Effector memory CD8-positive, alpha-beta T cell (primary cell): ENCODE measurements at regions not wholly inside any gene's neighbourhood (a gene's known extent, or its start where the extent isn't known, plus 50 kb on each side); places are given as distances from the start of the nearest gene placed in this dataset.

Experiments
- ATAC-seq: fragments of 150-1000 bp; cut with Tn5 transposase; replicated peaks from 2 replicates; pipeline ENCODE4 v1.10.0; 2021; ENCODE audit warnings: mild to moderate bottlenecking, moderate library complexity
- DNase-seq, 3 experiments: peaks; one replicate each; pipeline ENCODE4 v3.0.0; 2021
- H3K27ac Mint-ChIP-seq, 2 donors: one replicate each; pipeline ENCODE4 v1.8.0; 2022; ENCODE audit warnings: mild to moderate bottlenecking in 2 of 2, mixed read lengths in 2 of 2, moderate library complexity in 2 of 2
- H3K27me3 Mint-ChIP-seq, 2 donors: one replicate each; pipeline ENCODE4 v1.8.0; 2022; ENCODE audit warnings: mixed read lengths in 2 of 2
- H3K36me3 Mint-ChIP-seq: one replicate; pipeline ENCODE4 v1.8.0; 2022; ENCODE audit warnings: mild to moderate bottlenecking, moderate library complexity, mixed read lengths; ENCODE audit not compliant: insufficient read depth
- H3K4me1 Mint-ChIP-seq, 2 donors: one replicate each; pipeline ENCODE4 v1.8.0; 2022; ENCODE audit warnings: low read depth in 2 of 2, mixed read lengths in 2 of 2
- H3K4me3 Mint-ChIP-seq, 2 donors: one replicate each; pipeline ENCODE4 v1.8.0; 2022; ENCODE audit warnings: mild to moderate bottlenecking in 2 of 2, mixed read lengths in 2 of 2, moderate library complexity in 2 of 2
- H3K9me3 Mint-ChIP-seq, 2 donors: one replicate each; pipeline ENCODE4 v1.8.0; 2022; ENCODE audit warnings: mixed read lengths in 2 of 2

GRCh38 chr3:22506871-22507270 is 696.3 kb upstream of the UBE2E2 start:
- DNase-seq, result no peak
- Mint-ChIP-seq H3K4me3 (no peak overlapping the region), H3K27me3 (no peaks in the 10 kb centered on the region), H3K9me3 (peaks cover 4 to 23% of the 10 kb centered on the region in 2 donors), H3K4me1 (no peaks in the 10 kb centered on the region), H3K36me3 (no peaks in the 10 kb centered on the region), H3K27ac (no peak overlapping the region)
- ATAC-seq, result no peak

- Mint-ChIP-seq H3K4me1 (no peaks in the 10 kb centered on the region), H3K27me3 (no peaks in the 10 kb centered on the region)
- no peak for ATAC-seq
These were observed 695.4 kb upstream of the UBE2E2 start for GRCh38 chr3:22507709-22508108.

DNA sequence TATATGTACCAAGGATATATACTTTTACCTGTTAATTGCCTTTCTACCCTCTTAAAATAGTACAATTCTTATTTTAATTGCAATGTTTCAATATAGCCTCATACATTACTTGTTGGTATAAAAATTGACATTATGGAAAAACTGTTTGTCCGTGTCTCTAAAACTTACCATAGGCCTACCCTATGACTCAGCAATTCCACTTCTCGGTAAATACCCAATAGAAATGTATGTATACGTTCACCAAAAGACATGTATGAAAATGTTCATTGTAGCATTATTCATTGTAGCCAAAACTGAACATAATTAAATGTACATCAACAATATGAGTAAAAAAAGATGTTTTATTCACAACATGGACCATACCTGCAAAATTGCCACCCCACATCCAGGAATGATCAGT is 679.2 kb upstream of the UBE2E2 start:
- no peak for DNase-seq
- no peaks in the 10 kb centered on the region for H3K27me3 Mint-ChIP-seq
- no peak overlapping the region for H3K4me3 Mint-ChIP-seq
- H3K9me3 Mint-ChIP-seq, result peaks cover 11 to 35% of the 10 kb centered on the region in 2 donors
- no peak for ATAC-seq
- H3K4me1 Mint-ChIP-seq, result no peaks in the 10 kb centered on the region
- no peak overlapping the region for H3K27ac Mint-ChIP-seq
- H3K36me3 Mint-ChIP-seq, result no peaks in the 10 kb centered on the region

More at GRCh38 chr3:22507709-22508108, 695.4 kb upstream of the UBE2E2 start:
- no peak for DNase-seq
- Mint-ChIP-seq H3K4me3 (no peak overlapping the region), H3K9me3 (peaks cover 5 to 22% of the 10 kb centered on the region in 2 donors), H3K27ac (no peak overlapping the region), H3K36me3 (no peaks in the 10 kb centered on the region)

DNA sequence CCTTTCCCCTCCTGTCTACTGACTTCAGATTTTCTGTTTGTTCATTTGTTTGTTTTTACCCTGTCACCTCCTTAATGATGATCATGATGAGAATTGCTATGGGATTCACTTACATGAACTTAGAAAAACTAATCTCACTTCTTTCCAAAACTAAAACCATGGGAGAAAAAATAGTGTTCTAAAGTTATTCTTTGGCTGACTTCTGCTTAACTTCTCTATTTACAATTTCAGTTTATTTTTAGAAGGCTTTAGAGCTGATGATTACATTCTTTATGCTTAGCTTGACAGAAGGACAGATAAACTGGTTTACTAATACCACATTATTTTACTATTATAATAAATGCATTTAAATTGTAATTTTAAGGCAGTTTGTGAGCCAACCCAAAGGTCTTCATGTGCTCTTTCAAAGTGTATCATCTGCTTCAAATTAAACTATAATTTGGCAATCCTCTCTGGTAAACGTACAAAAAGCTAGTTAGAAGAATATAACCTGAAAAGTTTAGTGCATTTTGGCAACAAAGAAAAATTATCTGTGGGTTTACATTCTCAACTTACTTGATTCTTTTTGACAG is 676.8 kb upstream of the UBE2E2 start:
- Mint-ChIP-seq H3K4me1 (no peaks in the 10 kb centered on the region), H3K9me3 (peaks cover 10 to 17% of the 10 kb centered on the region in 2 donors), H3K27ac (no peak overlapping the region), H3K4me3 (no peak overlapping the region), H3K36me3 (no peaks in the 10 kb centered on the region), H3K27me3 (no peaks in the 10 kb centered on the region)
- ATAC-seq (no peak), DNase-seq (no peak)

- no peaks in the 10 kb centered on the region for H3K4me1 Mint-ChIP-seq
- no peaks in the 10 kb centered on the region for H3K36me3 Mint-ChIP-seq
- no peak overlapping the region for H3K4me3 Mint-ChIP-seq
- H3K9me3 Mint-ChIP-seq, result no peaks in the 10 kb centered on the region
- no peaks in the 10 kb centered on the region for H3K27me3 Mint-ChIP-seq
- ATAC-seq (no peak), DNase-seq (no peak)
- H3K27ac Mint-ChIP-seq, result no peak overlapping the region
These were observed 666.6 kb upstream of the UBE2E2 start for GRCh38 chr3:22536541-22536940.

- H3K4me3 Mint-ChIP-seq, result no peak overlapping the region
- no peaks in the 10 kb centered on the region for H3K36me3 Mint-ChIP-seq
- DNase-seq, result no peak
- H3K27me3 Mint-ChIP-seq, result no peaks in the 10 kb centered on the region
- no peaks in the 10 kb centered on the region for H3K4me1 Mint-ChIP-seq
- no peak for ATAC-seq
- no peak overlapping the region for H3K27ac Mint-ChIP-seq
- H3K9me3 Mint-ChIP-seq, result peaks cover 4 to 10% of the 10 kb centered on the region in 2 donors
These were observed 665.6 kb upstream of the UBE2E2 start for GRCh38 chr3:22537560-22537959.

DNA sequence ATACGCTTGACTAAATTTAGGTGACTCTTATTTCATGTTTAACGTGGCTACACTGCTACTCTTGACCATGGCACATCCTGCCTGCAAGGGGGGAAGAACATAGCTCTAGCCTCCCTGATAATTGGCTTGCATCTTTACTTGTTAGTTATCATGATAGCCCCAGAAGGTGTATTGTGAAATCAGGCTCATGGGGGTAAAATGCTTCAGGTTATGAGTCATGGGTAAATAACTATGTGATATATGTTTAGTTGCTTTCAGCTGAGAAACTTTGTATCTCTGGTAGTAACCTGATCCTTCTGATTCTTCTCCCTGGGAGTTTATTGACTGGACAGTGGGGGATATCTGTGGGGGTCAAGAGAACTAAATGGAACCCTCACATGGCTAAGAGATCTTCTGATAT is 660.8 kb upstream of the UBE2E2 start:
- Mint-ChIP-seq H3K4me3 (no peak overlapping the region), H3K4me1 (no peaks in the 10 kb centered on the region), H3K9me3 (peaks cover 4 to 17% of the 10 kb centered on the region in 2 donors), H3K27ac (no peak overlapping the region), H3K27me3 (no peaks in the 10 kb centered on the region), H3K36me3 (no peaks in the 10 kb centered on the region)
- ATAC-seq (no peak), DNase-seq (no peak)

GRCh38 chr3:22555753-22556435 is 647.2 kb upstream of the UBE2E2 start:
- no peaks in the 10 kb centered on the region for H3K36me3 Mint-ChIP-seq
- ATAC-seq, result no peak
- H3K27ac Mint-ChIP-seq, result no peak overlapping the region
- H3K9me3 Mint-ChIP-seq, result peaks cover 10 to 16% of the 10 kb centered on the region in 2 donors
- no peaks in the 10 kb centered on the region for H3K4me1 Mint-ChIP-seq
- no peak for DNase-seq
- H3K27me3 Mint-ChIP-seq, result no peaks in the 10 kb centered on the region
- H3K4me3 Mint-ChIP-seq, result no peak overlapping the region

GRCh38 chr3:22565393-22565792 is 637.7 kb upstream of the UBE2E2 start:
- H3K9me3 Mint-ChIP-seq, result peaks cover 3 to 6% of the 10 kb centered on the region in 2 donors
- ATAC-seq, result no peak
- no peaks in the 10 kb centered on the region for H3K4me1 Mint-ChIP-seq
- no peak overlapping the region for H3K4me3 Mint-ChIP-seq
- no peak for DNase-seq
- no peak overlapping the region for H3K27ac Mint-ChIP-seq
- no peaks in the 10 kb centered on the region for H3K36me3 Mint-ChIP-seq
- no peaks in the 10 kb centered on the region for H3K27me3 Mint-ChIP-seq

DNA sequence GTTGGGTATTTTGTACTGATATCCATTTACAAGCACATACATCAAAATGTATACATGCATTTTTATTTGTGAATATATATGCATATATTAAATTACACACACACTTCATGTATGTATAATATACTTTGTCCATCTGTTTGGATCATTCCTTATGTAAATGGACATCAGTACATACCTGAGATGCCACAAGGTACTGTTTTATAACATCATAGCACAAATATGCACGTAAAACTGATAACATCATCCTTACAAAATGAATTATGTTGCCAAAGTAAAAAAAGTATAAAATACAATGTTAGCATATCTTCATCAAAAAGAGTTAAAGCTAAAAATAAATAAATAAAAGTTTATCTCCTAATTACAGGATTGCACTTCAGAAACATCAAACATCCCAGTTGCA is 634.8 kb upstream of the UBE2E2 start:
- H3K36me3 Mint-ChIP-seq, result no peaks in the 10 kb centered on the region
- no peak overlapping the region for H3K27ac Mint-ChIP-seq
- no peaks in the 10 kb centered on the region for H3K27me3 Mint-ChIP-seq
- H3K9me3 Mint-ChIP-seq, result peaks cover 4 to 6% of the 10 kb centered on the region in 2 donors
- no peak for ATAC-seq
- no peak for DNase-seq
- H3K4me1 Mint-ChIP-seq, result no peaks in the 10 kb centered on the region
- H3K4me3 Mint-ChIP-seq, result no peak overlapping the region

GRCh38 chr3:22569570-22569969 is 633.6 kb upstream of the UBE2E2 start:
- Mint-ChIP-seq H3K4me1 (no peaks in the 10 kb centered on the region), H3K9me3 (peaks cover 2 to 4% of the 10 kb centered on the region in 2 donors), H3K36me3 (no peaks in the 10 kb centered on the region), H3K4me3 (no peak overlapping the region), H3K27ac (no peak overlapping the region), H3K27me3 (no peaks in the 10 kb centered on the region)
- ATAC-seq (no peak), DNase-seq (no peak)

DNA sequence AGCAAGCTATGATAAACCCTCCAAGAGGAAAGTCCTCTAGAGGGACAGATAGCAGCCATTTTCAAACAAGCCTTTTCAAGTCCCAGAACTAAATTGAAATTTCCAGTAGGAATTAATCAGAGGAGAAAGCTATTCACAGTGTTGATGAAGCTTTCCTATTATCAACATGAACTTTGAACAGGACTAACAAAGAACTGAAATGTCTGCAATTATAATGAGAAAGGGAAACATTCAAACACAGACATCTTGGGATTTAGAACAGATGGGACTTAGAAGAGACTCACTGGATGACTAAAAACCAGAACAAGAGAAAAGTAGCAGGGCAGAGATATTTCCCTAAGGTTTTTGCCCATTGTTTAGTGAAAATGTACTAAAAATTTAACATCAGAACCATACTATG is 622.1 kb upstream of the UBE2E2 start:
- no peaks in the 10 kb centered on the region for H3K27me3 Mint-ChIP-seq
- no peak overlapping the region for H3K27ac Mint-ChIP-seq

GRCh38 chr3:22582266-22582665 is 620.9 kb upstream of the UBE2E2 start:
- no peaks in the 10 kb centered on the region for H3K36me3 Mint-ChIP-seq
- no peaks in the 10 kb centered on the region for H3K27me3 Mint-ChIP-seq
- H3K27ac Mint-ChIP-seq, result no peak overlapping the region
- no peak for DNase-seq
- no peaks in the 10 kb centered on the region for H3K4me1 Mint-ChIP-seq
- no peak for ATAC-seq
- peaks cover 11 to 13% of the 10 kb centered on the region in 2 donors for H3K9me3 Mint-ChIP-seq
- no peak overlapping the region for H3K4me3 Mint-ChIP-seq

More for the DNA sequence above, 622.1 kb upstream of the UBE2E2 start:
- ATAC-seq (no peak), DNase-seq (no peak)
- Mint-ChIP-seq H3K36me3 (no peaks in the 10 kb centered on the region), H3K4me3 (no peak overlapping the region), H3K9me3 (peaks cover 5 to 20% of the 10 kb centered on the region in 2 donors), H3K4me1 (no peaks in the 10 kb centered on the region)

DNA sequence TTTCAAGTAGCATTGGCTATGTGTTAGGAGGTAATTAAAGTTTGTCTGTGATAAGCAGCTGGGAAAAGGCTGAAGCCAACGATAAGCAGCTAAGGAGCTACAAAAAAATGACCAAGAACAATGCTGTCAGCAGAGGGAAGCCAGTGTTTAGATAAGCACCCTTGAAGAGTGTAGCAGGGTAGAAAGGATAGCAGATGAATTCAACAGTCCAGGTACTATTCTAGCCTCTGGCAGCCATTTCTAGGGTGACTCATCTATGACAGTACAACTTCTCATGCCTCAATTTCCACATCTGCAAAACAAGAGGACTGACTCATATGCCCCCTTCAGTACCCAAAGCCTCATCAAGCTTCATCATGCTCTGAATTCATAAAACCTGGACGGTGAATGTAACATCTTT is 617.6 kb upstream of the UBE2E2 start:
- H3K4me3 Mint-ChIP-seq, result no peak overlapping the region
- DNase-seq (no peak), ATAC-seq (no peak)
- no peaks in the 10 kb centered on the region for H3K4me1 Mint-ChIP-seq
- no peak overlapping the region for H3K27ac Mint-ChIP-seq
- H3K9me3 Mint-ChIP-seq, result peaks cover 13 to 16% of the 10 kb centered on the region in 2 donors
- H3K36me3 Mint-ChIP-seq, result no peaks in the 10 kb centered on the region
- no peaks in the 10 kb centered on the region for H3K27me3 Mint-ChIP-seq
